HepG2 (cell line): ENCODE measurements at regions not wholly inside any gene's neighbourhood (a gene's known extent, or its start where the extent isn't known, plus 50 kb on each side); places are given as distances from the start of the nearest gene placed in this dataset.

ENCODE experiments used
- KLF16 ChIP-seq, 2 experiments: sonication (generic) in 1 of 2; formaldehyde crosslinking in 1 of 2; IDR thresholded peaks; 2 replicates each; pipeline versions ENCODE4 v1.6.1 to v1.8.0; 2016 to 2023; ENCODE audit warnings: missing genetic modification reagents in 2 of 2, missing compliant biosample characterization in 1 of 2
- POLR2A ChIP-seq, 2 experiments: IDR thresholded peaks; 2 replicates each; pipeline ENCODE4 v1.6.1; 2011; ENCODE audit warnings: low read depth in 2 of 2, low read length in 2 of 2, mild to moderate bottlenecking in 1 of 2, moderate library complexity in 1 of 2; ENCODE audit not compliant: insufficient read depth in 1 of 2
- TSC22D2 ChIP-seq: sonication (generic); formaldehyde crosslinking; IDR thresholded peaks from 2 replicates; pipeline ENCODE4 v1.5.1; 2020; ENCODE audit warnings: missing genetic modification reagents, mild to moderate bottlenecking, borderline replicate concordance
- ZNF558 ChIP-seq: sonication (generic); formaldehyde crosslinking; IDR thresholded peaks from 2 replicates; pipeline ENCODE4 v1.9.0; 2022; ENCODE audit warnings: mild to moderate bottlenecking, missing genetic modification reagents, borderline replicate concordance
- TF ChIP-seq, protein P1 (sequence below): sonication (generic); formaldehyde crosslinking; IDR thresholded peaks from 2 replicates; pipeline ENCODE4 v1.5.0; 2020; ENCODE audit warnings: mild to moderate bottlenecking, missing genetic modification reagents, moderate library complexity

DNA sequence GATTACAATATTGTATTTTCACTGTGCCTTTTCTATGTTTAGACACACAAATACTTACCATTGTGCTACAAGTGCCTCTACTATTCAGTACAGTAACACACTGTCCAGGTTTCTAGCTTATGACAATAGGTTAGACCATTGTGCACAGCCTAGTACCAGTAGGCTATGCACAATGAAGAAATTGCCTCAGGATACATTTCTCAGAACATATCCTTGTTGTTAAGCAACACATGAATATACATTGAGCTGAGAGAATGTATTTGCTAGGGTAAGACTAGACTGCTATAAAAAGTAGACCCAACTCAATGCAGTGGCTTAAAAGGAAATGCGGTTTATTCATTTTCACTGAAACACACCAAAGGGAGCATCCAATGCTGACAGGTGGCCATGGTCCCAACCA lies 285.1 kb downstream of the HS3ST3A1 start:
- TF ChIP-seq TSC22D2 (CRISPR knock-in tag) = no peak
- no peak for TF ChIP-seq POLR2A (IDR thresholded peaks at IDR 0.05; ENCODE audit: insufficient read depth in 1 of 2, low read depth in 2 of 2, low read length in 2 of 2)
- no peak for TF ChIP-seq ZNF558 (CRISPR knock-in tag)
- TF ChIP-seq KLF16 (CRISPR knock-in tag; IDR thresholded peaks at IDR 0.05) = no peak
- TF ChIP-seq, protein P1, sequence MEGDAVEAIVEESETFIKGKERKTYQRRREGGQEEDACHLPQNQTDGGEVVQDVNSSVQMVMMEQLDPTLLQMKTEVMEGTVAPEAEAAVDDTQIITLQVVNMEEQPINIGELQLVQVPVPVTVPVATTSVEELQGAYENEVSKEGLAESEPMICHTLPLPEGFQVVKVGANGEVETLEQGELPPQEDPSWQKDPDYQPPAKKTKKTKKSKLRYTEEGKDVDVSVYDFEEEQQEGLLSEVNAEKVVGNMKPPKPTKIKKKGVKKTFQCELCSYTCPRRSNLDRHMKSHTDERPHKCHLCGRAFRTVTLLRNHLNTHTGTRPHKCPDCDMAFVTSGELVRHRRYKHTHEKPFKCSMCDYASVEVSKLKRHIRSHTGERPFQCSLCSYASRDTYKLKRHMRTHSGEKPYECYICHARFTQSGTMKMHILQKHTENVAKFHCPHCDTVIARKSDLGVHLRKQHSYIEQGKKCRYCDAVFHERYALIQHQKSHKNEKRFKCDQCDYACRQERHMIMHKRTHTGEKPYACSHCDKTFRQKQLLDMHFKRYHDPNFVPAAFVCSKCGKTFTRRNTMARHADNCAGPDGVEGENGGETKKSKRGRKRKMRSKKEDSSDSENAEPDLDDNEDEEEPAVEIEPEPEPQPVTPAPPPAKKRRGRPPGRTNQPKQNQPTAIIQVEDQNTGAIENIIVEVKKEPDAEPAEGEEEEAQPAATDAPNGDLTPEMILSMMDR (CRISPR knock-in tag) = no peak
